Neural progenitor cell (in vitro differentiated cells): ENCODE measurements at regions not wholly inside any gene's neighbourhood (a gene's known extent, or its start where the extent isn't known, plus 50 kb on each side); places are given as distances from the start of the nearest gene placed in this dataset.

ENCODE experiments used
- CTCF ChIP-seq: fragments of 200-600 bp; sonication (generic); IDR thresholded peaks from 2 replicates; pipeline ENCODE4 v1.5.1; 2017; ENCODE audit warnings: antibody characterized with exemption, mild to moderate bottlenecking
- EZH2 ChIP-seq: fragments of 200-600 bp; sonication (generic); IDR thresholded peaks from 2 replicates; pipeline ENCODE4 v1.6.1; 2017; ENCODE audit warnings: antibody characterized with exemption, mild to moderate bottlenecking, moderate library complexity

- TF ChIP-seq CTCF, result peak; percentile 12
- no peak for TF ChIP-seq EZH2
These were observed 169.9 kb downstream of the KTN1 start for GRCh38 chr14:55749946-55750345.
